ENCODE measurements at regions not wholly inside any gene's neighbourhood (a gene's known extent, or its start where the extent isn't known, plus 50 kb on each side); places are given as distances from the start of the nearest gene placed in this dataset.

DNA sequence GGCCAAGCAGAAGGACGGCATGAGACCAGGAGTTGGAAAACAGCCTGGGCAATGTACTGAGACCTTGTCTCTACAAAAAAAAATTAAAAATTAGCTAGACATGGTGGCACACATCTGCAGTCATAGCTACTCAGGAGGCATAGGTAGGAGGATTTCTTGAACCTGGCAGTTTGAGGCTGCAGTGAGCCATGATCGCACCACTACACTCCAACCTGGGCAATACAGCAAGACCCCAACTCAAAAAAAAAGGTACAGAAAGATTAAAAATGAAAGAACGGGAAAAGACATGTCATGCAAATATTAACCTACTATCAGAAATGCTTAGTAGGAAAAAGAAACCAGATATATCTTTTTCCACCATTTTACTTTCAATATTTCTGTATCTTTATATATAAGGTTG lies 99.6 kb upstream of the ATP11B start:
- TF ChIP-seq, protein P1, sequence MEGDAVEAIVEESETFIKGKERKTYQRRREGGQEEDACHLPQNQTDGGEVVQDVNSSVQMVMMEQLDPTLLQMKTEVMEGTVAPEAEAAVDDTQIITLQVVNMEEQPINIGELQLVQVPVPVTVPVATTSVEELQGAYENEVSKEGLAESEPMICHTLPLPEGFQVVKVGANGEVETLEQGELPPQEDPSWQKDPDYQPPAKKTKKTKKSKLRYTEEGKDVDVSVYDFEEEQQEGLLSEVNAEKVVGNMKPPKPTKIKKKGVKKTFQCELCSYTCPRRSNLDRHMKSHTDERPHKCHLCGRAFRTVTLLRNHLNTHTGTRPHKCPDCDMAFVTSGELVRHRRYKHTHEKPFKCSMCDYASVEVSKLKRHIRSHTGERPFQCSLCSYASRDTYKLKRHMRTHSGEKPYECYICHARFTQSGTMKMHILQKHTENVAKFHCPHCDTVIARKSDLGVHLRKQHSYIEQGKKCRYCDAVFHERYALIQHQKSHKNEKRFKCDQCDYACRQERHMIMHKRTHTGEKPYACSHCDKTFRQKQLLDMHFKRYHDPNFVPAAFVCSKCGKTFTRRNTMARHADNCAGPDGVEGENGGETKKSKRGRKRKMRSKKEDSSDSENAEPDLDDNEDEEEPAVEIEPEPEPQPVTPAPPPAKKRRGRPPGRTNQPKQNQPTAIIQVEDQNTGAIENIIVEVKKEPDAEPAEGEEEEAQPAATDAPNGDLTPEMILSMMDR (IDR thresholded peaks at IDR 0.05; ENCODE audit: low read depth, low read length, missing input control): no peak
- TF ChIP-seq SP1 (IDR thresholded peaks at IDR 0.05) (no peak), EGR1 (IDR thresholded peaks at IDR 0.05; ENCODE audit: low read depth in 2 of 2) (no peak), YY1 (IDR thresholded peaks at IDR 0.05) (no peak), FOXA1 (IDR thresholded peaks at IDR 0.05) (no peak)
- TF ChIP-seq, protein P2, sequence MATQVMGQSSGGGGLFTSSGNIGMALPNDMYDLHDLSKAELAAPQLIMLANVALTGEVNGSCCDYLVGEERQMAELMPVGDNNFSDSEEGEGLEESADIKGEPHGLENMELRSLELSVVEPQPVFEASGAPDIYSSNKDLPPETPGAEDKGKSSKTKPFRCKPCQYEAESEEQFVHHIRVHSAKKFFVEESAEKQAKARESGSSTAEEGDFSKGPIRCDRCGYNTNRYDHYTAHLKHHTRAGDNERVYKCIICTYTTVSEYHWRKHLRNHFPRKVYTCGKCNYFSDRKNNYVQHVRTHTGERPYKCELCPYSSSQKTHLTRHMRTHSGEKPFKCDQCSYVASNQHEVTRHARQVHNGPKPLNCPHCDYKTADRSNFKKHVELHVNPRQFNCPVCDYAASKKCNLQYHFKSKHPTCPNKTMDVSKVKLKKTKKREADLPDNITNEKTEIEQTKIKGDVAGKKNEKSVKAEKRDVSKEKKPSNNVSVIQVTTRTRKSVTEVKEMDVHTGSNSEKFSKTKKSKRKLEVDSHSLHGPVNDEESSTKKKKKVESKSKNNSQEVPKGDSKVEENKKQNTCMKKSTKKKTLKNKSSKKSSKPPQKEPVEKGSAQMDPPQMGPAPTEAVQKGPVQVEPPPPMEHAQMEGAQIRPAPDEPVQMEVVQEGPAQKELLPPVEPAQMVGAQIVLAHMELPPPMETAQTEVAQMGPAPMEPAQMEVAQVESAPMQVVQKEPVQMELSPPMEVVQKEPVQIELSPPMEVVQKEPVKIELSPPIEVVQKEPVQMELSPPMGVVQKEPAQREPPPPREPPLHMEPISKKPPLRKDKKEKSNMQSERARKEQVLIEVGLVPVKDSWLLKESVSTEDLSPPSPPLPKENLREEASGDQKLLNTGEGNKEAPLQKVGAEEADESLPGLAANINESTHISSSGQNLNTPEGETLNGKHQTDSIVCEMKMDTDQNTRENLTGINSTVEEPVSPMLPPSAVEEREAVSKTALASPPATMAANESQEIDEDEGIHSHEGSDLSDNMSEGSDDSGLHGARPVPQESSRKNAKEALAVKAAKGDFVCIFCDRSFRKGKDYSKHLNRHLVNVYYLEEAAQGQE (IDR thresholded peaks at IDR 0.05): no peak
- TF ChIP-seq, protein P3, sequence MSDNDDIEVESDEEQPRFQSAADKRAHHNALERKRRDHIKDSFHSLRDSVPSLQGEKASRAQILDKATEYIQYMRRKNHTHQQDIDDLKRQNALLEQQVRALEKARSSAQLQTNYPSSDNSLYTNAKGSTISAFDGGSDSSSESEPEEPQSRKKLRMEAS (IDR thresholded peaks at IDR 0.05): no peak
